ENCODE measurements at regions not wholly inside any gene's neighbourhood (a gene's known extent, or its start where the extent isn't known, plus 50 kb on each side); places are given as distances from the start of the nearest gene placed in this dataset.

DNA sequence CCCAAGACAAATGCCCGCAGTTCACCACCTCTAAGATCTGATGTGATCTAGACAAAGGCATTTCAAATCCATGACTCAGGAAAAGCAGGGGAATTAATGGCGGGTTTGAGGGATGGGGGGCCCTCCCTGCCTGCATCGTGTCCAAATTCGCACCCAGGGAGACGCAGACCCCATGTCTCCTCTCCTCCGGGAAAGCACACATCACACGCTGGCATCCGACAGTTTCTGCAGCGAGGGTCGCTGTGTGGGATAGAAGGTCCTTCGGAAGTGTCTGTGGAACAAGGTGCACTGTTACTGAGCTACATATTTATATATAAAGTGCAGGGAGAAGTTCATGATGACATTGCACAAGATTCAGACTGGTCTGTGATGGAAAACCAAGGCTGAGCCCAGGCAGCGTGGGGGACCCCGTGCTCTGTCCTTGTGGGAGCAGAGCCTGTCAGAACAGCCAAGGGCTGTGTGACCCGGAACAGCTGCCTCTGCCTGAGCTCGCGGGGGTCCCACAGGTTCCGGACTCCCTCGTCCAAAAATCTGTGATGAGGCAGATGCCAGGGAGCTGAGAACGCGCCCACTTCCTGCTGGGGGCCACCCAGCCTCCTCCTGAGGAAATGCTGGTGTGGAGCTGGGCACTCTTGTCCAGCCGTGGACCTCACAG lies 82.3 kb upstream of the CTDP1 start:
- TF ChIP-seq, protein P1, sequence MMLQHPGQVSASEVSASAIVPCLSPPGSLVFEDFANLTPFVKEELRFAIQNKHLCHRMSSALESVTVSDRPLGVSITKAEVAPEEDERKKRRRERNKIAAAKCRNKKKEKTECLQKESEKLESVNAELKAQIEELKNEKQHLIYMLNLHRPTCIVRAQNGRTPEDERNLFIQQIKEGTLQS (IDR thresholded peaks at IDR 0.05): no peak
- TF ChIP-seq YY1 (IDR thresholded peaks at IDR 0.05; ENCODE audit: extremely low read depth, insufficient replicate concordance, low read depth, low read length): no peak
